Neural cell (in vitro differentiated cells): ENCODE measurements at regions not wholly inside any gene's neighbourhood (a gene's known extent, or its start where the extent isn't known, plus 50 kb on each side); places are given as distances from the start of the nearest gene placed in this dataset.

ENCODE experiments used
- CTCF ChIP-seq: fragments of 450-650 bp; IDR thresholded peaks from 2 replicates; pipeline ENCODE4 v1.5.1; 2014; ENCODE audit warnings: antibody characterized with exemption, mild to moderate bottlenecking, moderate library complexity; ENCODE audit not compliant: poor library complexity, severe bottlenecking
- EP300 ChIP-seq: fragments of 450-650 bp; conservative IDR thresholded peaks from 2 replicates; pipeline ENCODE4 v1.6.1; 2014; ENCODE audit warnings: antibody characterized with exemption, mild to moderate bottlenecking, moderate library complexity; ENCODE audit not compliant: poor library complexity, severe bottlenecking
- EZH2 ChIP-seq: fragments of 200-600, 300-800 bp; shearing (Covaris generic), sonication (generic); IDR thresholded peaks from 2 replicates; pipeline ENCODE4 v1.6.1; 2014; ENCODE audit warnings: antibody characterized with exemption, low read length, borderline replicate concordance, mild to moderate bottlenecking; ENCODE audit not compliant: insufficient read depth, poor library complexity, severe bottlenecking
- MXI1 ChIP-seq: fragments of 450-650 bp; conservative IDR thresholded peaks from 2 replicates; pipeline ENCODE4 v1.6.1; 2014; ENCODE audit warnings: antibody characterized with exemption, mild to moderate bottlenecking; ENCODE audit not compliant: poor library complexity, severe bottlenecking
- POLR2AphosphoS5 ChIP-seq: IDR thresholded peaks from 2 replicates; pipeline ENCODE4 v1.6.1; 2012
- REST ChIP-seq: IDR thresholded peaks from 2 replicates; pipeline ENCODE4 v1.6.1; 2012; ENCODE audit warnings: borderline replicate concordance
- TAF1 ChIP-seq: IDR thresholded peaks from 2 replicates; pipeline ENCODE4 v1.6.1; 2012; ENCODE audit warnings: low read depth

GRCh38 chr3:22265403-22265802 lies 514.4 kb upstream of the ZNF385D start:
- TF ChIP-seq EZH2 (no peak), EP300 (no peak), CTCF (no peak), TAF1 (no peak), POLR2AphosphoS5 (no peak), REST (no peak), MXI1 (no peak)
